ENCODE measurements at regions not wholly inside any gene's neighbourhood (a gene's known extent, or its start where the extent isn't known, plus 50 kb on each side); places are given as distances from the start of the nearest gene placed in this dataset.

DNA sequence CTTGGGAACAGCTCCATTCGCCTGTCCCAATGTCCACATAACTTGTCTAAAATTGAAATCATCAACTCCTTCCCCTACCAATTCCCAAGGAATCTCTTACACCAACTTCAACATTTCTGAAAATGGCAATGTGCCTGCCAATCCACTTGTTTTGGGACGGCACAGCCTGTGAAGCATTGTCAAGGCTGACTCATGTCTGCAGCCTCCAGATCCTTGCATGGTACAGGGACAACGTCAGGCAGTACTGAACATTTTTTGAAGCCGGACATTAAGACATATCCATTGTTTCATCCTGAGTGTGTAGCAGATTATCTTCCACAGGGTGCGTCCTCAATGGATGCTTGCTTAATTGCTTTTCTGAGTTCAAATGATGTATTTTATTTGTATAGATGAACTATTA is 794.1 kb downstream of the BCL11B start:
- intact Hi-C loops (cut with DNase I) = no loop called here
- DNase-seq (ENCODE audit: low spot score) = no peak

DNA sequence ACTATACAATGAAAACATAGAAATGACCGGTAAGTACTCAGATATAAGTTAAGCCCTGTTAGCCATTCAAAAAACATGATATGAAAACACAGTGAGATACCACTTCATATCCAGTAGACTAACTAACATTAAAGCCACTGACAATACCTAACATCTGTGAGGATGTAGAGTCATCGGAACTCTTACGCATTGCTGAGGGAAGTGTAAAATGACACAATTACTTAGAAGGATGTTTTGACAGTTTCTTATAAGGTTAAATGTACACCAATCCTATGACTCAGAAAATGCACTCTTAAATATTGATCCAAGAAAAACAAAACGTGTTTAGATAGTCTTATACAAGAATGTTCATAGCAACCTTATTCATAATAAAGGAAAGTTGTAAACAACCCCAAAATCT is 782.9 kb downstream of the BCL11B start:
- no peak for DNase-seq (ENCODE audit: low spot score)
- intact Hi-C loops (cut with DNase I) = no loop called here

DNA sequence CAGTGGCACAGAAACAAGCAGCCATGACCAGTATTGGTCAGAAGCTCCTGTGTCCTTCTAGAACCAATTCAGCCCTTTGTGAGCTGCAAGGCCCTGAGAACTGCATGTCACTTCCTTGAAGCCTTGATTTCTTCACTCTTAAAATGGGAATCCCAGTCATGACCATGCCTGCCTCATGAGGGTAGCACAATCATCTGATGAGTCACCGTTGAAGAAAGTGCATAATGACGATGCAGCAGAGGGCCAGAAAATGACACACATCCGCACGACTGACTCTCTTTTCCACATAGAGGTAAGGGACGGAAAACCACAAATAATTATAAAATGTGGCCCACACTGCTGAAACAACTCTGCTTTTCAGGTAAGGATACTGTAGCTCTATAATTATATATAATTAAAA is 777.4 kb downstream of the BCL11B start:
- DNase-seq (ENCODE audit: low spot score) = no peak
- intact Hi-C loops (cut with DNase I) = no loop called here

DNA sequence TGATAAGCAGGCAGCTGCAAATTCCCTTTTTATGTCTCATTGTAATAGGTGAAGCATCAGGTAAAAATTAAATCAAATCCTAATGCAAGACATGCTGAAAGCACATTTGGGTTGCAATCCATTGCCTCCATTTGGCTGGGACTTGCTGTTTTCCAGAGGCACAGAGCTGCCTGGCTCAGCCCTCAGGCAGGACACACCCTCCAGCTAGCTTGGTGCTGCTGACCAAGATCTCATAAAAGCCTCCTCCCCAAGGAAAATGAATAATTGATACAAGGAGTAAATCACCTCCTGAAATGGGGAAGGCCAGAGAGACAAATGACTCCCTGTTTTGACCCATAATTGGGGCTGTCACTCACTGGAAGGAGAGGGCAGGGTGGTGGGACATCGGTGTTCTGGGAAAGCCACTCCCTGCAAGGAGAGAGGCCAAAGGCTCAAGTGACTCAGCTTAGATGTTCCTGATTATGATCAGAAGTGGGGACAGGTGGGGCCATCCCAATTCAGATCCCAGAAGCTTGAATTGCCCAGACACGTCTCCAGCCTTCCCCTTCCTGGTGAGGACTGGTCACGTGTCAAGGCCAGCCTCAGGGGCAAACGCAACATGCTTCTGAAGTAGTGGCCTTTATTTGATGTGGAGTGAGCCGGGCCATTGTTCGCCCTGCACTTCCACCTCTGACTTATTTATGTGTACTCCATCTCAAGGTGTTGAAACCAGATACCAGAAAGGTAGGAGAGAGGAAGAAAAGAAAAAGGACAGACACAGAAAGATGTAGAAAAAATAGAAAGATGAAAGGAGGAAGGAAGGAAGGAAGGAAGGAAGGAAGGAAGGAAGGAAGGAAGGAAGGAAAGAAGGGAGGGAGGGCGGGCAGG is 773.7 kb downstream of the BCL11B start:
- no peak for DNase-seq (ENCODE audit: low spot score)
- intact Hi-C loops (cut with DNase I) = no loop called here

DNA sequence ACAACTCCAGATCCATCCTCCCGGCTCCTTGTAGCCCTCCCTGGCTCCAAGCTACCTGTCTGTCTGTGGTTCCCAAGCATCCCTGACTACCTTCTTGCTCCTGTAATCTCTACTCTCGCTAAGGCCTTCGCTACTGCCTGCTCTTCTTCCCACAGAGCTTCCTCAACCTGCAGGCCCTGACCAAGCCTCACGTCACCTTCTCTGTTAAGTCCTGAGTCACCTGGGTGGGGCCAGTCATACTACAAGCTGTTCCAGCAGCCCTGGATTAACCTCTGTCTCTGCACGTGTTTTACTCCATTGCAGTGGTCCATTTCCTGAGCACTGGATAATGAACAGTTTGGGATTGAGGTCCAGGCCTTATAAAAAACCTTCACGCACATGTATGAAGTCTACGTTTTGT is 770.7 kb downstream of the BCL11B start:
- intact Hi-C loops (cut with DNase I) = no loop called here
- no peak for DNase-seq (ENCODE audit: low spot score)

DNA sequence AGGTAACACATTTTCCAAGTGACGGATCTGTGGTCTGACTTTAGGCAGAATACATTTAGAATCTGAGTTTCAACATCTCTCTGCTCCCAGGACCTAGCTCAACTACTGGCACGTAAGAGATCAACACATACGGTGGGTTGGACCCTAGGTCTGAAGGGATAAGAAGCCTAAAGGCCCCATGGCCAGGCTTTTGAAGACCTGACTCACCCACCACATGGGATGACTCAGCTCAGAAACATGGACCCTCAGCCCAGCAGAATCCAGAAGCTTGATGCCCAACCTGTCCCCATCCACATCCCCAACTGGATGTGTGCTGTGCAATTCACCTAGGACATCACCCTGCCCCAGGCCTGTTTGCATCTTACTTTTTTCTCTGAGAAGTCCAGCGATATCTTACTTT is 770.2 kb downstream of the BCL11B start:
- intact Hi-C loops (cut with DNase I) = no loop called here
- DNase-seq (ENCODE audit: low spot score) = no peak

DNA sequence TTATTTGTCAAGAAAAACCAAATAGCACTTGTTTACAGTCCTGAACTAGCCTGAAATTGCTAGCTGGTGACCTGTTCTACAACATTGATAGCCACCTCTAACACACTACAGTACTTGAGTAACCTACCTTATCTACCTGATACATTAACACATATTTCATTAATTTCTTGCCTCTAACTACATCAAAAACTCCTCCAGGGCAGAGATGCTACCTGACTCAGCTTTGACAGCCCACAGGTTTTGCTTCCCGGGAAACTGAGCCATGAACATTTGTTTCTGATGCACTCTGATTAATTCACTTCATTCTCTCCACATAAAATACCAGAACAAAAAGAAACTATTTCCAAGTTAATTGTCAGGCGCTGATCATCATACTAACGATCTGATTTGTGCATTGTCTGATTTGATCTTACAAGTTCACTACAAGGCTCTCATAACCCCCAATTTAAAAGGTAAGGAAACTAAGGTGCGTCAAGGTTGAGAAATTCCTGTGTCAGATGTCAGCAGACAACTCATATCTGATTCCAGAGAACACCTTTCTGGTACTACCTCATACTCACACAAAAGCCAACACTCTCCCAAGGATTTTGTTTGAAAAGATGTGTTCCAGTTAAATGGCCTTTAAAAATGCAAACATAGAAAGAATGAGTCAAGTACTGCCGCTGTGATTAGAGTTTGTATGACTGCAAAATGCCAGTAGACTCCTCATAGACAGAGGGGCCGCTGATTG is 768.7 kb downstream of the BCL11B start:
- DNase-seq (ENCODE audit: low spot score) = no peak
- intact Hi-C loops (cut with DNase I) = no loop called here

DNA sequence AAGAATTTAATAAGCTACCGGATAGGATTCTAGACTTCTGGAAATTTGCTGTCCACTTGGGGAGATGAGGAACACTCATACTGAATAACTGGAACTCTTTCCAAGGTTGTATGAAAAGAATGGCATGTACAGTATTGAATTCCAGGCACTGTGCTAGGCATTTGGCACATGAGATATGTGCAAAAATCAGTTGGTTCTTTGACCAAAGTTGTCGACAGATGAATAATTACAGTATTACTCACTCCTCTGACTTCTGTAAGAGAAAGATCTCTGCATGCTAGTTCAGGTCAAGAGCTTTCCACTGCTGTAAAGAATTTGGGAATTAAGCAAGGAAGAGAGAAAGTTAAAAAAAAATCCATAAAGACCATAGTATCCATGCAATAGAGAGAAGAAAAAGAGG is 764.7 kb downstream of the BCL11B start:
- intact Hi-C loops (cut with DNase I) = no loop called here

DNA sequence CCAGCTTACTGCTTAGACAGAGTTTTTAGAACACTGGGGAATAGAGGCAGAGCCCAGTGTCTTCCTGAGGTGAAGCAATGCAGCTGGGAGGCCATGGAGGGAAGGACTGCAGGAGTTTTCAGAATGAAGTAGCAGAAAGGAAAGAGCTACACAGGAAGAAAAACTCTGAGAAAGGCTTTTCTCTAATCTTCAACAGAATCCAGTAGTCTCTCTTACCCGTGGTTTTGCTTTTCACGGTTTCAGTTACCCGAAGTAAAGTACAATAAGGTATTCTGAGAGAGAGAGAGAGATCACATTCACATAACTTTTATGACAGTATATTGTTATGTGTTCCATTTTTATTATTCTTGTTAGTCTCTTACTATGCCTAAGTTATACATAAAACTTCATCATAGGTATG is 761.6 kb downstream of the BCL11B start:
- DNase-seq (ENCODE audit: low spot score) = no peak
- intact Hi-C loops (cut with DNase I) = no loop called here

More for the DNA sequence above, 764.7 kb downstream of the BCL11B start:
- no peak for DNase-seq (ENCODE audit: low spot score)

DNA sequence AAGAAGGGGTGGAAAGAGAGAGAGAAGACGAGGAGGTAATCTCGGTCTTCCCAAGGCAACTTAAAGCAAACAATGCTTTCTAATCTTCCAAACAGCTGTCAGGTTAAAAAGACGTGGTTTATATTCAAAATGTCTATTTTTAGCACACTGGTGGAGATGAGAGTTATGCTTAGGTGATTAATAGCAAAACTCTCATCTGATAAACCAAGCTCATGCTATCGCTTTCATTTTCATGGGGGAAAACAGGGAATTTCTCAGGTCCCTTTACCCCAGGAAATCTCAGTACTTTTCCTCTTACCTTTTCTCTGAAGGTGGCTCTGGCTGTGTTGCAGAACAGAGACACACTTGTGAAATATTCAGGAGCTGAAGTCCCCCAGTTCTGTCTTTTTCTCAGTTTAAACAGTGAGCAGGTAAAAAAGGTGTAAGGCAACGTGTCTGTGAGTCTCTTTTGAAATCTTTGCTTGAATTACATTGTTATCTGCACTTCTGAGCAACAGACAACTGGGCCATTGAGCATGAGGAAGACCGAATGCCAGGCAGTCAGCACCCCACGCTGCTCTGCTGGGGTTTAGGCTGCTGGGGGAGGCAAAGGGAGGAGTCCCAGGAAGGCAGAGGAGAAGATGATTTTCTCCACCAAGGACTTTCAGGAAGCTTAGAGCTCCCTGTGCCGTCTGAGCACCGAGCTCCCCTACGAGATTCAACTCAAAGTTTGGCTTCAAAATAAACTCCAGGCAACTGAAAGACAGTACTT is 759.3 kb downstream of the BCL11B start:
- no peak for DNase-seq (ENCODE audit: low spot score)
- intact Hi-C loops (cut with DNase I) = no loop called here

DNA sequence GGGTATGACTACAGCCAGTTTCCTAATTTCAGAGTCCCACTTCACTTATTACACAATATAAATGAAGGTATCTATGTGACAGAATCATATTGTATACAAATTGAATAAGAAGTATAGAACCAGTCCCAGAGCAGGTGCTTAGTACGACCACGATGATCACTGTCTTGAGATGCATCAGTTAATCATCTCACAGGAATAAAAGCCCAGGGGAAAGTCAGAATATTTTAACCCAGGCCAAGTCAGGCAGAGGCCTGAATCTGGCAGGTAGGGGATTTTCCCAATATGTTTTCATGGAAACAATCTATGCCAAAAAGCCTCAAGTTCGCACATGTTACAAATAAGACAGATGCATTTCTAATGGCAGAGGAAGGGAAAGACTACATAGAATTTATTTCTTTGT is 758.4 kb downstream of the BCL11B start:
- intact Hi-C loops (cut with DNase I) = no loop called here
- DNase-seq (ENCODE audit: low spot score) = no peak

DNA sequence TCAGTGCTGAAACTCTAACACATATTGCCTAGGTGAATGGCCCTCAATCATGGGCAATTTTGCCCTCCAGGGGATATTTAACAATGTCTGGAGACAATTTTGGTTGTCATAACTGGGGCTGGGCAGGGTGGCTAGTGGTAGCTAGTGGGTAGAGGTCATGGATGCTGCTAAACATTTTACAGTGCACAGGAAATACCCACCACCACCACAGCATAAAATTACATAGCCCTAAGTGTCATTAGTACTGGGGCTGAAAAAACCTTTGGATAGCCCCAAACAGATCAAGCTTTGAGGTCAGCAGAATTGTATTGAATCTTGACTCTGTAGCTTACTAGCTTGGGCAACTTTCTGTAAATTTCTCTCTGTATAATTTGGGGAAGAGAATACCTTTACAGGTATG is 758.0 kb downstream of the BCL11B start:
- intact Hi-C loops (cut with DNase I) = no loop called here
- DNase-seq (ENCODE audit: low spot score) = no peak

DNA sequence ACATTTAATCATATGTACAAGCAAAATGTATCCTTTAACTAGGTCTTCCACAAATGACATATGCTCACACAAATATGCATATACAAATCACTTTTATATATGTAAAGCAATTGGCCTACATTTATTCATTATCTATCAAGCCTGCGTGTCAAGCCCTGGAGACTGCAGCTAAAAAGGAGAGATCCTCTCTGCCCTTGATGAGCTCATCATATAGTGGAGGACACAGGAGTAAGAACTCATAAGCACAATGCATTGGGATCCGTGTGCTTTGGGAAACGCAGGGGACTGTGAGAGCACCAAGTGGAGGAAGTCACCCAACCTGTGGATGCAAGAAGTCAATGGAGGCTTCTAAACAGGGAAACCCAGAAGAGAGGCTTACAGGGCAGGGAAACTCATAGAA is 735.7 kb downstream of the BCL11B start:
- no peak for DNase-seq (ENCODE audit: low spot score)
- intact Hi-C loops (cut with DNase I) = no loop called here

DNA sequence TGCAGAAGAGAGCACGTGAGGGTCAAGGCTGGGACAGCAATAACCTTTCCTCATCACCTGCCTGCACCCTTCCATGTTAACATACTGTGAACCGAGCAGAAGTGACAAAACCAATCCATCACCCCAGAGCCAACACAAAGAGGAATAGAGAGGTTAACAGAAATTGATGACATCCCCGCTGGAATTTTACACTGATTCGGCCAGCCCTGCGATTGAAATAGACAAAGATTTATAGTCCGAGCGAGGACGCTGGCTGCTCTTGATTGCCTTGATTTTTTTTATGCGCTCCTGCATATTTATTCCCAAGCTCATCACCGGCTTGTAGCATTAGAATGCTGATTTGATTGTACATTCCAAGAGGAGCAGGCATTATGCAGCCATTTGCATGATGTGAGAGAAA is 729.7 kb downstream of the BCL11B start:
- intact Hi-C loops (cut with DNase I) = no loop called here
- DNase-seq (ENCODE audit: low spot score) = no peak

DNA sequence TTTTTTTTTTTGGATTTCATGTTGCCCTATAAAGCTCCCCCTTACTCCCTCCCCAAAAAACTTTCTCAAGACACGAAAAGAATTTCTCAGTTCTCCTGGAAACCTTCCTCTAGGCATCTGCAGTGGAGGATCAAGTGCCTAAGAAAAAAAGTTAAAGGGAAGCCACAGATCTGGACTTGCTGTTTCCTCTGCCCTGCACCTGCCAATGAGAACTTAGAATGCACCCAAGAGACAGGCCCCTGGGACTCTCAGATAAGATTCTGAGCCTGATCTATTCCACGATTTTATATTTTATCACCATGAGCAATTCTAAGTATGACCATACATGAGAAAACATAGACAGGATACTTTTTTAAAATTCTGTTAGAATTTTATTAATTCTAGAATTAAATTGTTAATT is 728.9 kb downstream of the BCL11B start:
- no peak for DNase-seq (ENCODE audit: low spot score)
- intact Hi-C loops (cut with DNase I) = no loop called here

DNA sequence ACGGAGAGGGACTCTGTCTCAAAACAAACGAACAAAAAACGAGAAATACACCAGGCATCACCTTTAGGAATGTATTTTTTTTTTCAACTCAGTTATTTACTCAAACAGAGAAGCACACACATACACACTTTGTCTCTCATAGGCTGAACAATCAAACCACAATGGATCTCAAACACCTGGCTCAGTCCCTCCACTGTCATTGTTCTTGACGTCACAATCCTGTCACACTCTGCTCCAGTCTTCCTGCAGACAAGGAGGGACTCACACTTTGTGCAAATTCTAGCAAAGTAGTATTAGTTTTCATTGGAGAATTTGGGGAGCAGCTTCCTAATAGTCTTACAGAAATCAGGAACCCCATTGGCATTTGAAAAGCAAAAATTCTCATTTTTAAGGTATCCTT is 727.8 kb downstream of the BCL11B start:
- intact Hi-C loops (cut with DNase I) = no loop called here
- no peak for DNase-seq (ENCODE audit: low spot score)

DNA sequence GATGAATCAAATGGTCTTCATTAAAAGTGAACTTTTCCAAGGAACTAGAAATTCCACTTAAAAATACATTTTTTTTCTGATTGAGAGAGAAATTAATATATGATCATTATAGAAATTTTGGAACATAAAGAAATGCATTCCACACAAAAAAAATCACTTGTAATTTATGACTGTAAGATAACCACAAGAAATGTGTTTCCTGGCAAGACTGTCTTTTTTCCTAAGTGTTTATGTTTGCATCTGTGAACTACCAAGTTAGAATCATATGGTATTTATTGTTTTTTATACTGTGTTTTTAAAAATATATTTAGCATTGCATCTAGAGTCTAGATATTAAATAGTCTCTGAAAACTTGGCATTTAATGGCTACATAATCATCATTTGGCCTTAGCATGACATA is 726.8 kb downstream of the BCL11B start:
- intact Hi-C loops (cut with DNase I) = no loop called here
- no peak for DNase-seq (ENCODE audit: low spot score)

DNA sequence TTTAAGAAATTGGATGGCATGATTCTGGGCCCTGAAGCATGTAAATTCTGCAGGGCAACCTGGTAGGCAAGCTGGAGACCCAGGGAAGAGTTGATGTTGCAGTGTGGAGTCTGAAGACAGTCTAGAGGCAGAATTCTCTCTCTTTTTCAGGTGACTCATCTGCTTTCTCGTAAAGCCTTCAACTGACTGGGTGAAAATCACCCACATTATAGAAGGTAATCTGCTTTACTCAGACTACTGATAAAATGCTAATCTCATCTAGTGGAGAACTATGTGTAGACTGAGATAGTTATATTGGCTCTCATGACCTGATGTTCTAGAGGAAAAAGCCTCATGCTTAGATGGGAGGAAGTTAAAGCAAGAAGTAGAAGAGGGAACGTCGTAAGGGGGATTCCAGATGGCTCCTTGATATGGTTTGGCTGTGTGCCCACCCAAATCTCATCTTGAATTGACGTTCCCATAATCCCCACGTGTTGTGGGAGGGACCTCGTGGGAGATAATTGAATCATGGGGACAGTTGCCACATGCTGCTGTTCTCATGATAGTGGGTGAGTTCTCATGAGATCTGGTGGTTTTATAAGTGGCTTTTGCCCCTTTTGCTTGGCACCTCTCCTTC is 723.8 kb downstream of the BCL11B start:
- intact Hi-C loops (cut with DNase I) = no loop called here
- no peak for DNase-seq (ENCODE audit: low spot score)

DNA sequence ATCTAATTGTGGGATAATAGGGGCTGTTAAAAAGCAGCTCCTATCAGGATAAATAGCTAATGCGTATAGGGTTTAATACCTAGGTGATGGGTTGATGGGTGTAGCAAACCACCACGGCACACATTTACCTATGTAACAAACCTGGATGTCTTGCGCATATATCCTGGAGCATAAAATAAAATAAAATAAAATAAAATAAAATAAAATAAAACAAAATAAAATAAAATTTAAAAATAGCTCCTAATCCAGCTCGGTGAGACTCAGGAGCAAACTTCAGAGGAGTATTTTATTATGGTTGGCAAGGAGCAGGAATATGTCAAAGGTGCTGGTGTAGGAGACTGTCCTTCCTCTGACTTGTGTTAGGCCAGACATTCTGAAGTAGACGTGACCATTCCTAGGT is 721.0 kb downstream of the BCL11B start:
- no peak for DNase-seq (ENCODE audit: low spot score)
- intact Hi-C loops (cut with DNase I) = no loop called here

DNA sequence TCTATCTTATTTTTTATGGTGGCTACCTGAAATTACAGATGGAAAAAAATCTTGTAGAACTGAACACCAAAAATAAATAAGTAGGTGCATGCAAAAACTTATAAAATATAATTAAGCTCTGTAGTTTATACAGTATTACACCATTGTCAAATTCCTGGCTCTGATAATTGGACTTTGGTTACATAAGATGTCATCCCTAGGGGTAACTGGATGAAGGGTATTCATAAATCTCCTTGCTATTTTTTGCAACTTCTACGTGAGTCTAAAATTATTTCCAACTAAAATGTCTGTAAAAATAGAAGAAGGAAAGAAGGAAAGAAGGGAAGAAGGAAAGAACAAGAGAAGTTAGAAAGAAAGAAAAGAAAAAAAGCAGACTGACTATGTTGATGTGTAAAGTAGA is 716.6 kb downstream of the BCL11B start:
- no peak for DNase-seq (ENCODE audit: low spot score)

More for the DNA sequence above, 716.6 kb downstream of the BCL11B start:
- intact Hi-C loops (cut with DNase I) = no loop called here
